Activated CD4-positive, alpha-beta T cell treated with anti-CD3 and anti-CD28 coated beads, Interleukin-2, amount 50 U/mL, for 4 hours (primary cell): ENCODE measurements at regions not wholly inside any gene's neighbourhood (a gene's known extent, or its start where the extent isn't known, plus 50 kb on each side); places are given as distances from the start of the nearest gene placed in this dataset.

Experiments
- DNase-seq, 2 experiments: peaks; one replicate each; pipeline ENCODE4 v3.0.0-alpha.2; 2020

GRCh38 chr17:68812876-68813584, 142.2 kb downstream of the ABCA8 start:
- DNase-seq: no peak

- no peak for DNase-seq
Observed at GRCh38 chr17:68809148-68809547, 146.0 kb downstream of the ABCA8 start.

DNA sequence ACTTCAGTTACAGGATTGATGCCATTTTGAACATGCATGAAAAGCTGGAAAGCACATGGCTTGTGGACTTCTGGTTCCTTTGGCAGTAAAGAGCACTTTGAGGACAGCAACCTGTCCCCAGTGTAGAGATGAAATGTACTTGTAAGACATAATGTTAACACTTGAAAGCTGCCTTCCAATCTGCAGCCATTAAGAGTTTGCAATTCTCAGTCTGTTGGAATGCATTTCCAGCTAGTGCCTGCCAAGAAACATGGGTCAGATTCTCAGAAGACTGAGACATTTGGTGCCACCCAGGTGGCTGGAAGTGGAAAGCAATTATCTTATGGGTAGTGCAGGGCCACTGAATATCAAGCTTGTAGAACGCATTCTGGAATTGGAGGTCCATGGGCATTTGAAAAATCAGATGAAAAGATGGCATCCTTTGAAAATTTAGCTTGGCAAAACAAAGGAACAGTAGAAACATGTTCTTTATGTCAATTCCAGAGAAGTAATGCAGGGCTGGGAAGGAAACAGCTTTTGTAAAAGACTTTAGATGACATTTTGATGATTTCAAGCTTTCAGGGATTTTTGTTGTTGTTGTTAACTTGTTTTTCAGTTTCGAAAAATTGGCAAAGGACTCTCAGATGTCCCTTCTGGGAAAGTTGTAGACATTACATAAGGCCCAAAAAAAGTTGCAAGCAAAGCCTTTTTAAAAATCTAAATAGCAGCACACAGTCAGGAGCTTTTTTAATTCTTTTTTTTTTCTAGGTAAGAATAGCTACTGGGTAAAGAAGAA, 147.0 kb downstream of the ABCA8 start:
- DNase-seq: no peak

GRCh38 chr17:68805609-68806008, 149.6 kb downstream of the ABCA8 start:
- no peak for DNase-seq

DNA sequence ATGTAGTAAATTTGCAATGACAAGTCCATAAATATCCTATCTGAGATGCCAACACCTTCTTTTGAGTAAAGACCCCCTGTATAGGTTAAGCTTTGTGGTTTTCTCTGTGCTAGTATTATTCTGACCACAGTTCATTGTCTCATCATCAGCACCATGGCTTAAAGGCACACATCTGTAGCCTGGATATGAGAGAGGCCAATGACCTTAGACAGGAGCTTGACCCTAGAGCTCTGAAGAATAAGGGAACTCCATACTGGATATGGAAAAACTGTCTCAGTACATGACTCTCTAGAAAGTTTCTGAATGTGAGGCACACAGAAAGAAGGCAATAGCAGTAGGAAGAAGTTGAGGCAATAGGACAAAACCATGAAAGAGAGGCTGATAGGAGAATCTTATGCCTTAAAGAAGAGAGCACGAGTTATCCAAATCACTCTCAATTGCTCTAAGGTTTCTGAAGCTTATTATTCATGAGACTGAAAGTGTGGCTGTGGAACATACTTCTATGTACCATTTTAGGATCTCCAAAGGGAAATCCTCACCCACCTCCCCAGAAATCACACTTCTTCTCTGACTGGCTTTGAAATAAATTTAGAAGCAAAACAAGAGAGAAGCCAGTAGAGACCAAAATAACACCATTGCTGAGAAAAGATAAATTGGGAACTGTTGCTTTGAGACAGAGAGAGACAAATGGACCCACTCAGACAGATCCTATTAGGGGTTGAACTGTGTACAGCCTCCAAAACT, 150.2 kb downstream of the ABCA8 start:
- no peak for DNase-seq

DNA sequence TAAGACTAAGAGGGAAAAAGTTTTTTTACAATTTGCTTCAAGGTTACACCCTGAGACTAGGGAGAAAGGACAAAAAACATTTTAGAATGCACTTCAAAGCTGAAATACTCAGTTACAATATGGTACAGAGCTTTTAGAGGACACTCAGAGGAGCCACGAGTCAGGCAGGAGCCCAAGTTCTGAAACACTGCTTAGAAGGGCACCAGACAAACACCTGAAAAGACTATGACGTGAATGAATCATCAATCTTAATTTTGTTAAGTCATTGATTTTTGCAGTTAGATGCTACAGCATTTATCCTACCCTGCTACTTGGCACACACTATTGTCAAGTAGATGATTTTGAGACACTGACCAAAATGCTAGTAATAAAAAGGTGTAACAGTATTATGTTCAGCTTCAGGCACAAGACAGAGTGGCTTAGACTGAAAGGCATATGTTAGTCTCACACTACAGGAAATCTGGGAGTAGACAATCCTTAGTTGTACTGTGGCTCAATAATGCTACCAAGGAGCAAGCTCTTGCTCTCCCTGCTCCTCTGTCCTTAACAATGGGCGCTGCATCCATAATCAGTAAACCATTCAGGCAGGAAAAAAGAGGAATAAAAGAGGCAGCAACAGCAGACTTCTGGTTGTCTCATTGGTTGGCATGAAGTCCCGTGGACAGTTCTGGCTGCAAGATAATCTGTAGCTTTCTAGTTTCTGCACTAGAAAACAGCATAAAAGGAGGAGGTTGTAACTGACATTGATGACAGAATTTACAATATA, 151.8 kb downstream of the ABCA8 start:
- no peak for DNase-seq

DNA sequence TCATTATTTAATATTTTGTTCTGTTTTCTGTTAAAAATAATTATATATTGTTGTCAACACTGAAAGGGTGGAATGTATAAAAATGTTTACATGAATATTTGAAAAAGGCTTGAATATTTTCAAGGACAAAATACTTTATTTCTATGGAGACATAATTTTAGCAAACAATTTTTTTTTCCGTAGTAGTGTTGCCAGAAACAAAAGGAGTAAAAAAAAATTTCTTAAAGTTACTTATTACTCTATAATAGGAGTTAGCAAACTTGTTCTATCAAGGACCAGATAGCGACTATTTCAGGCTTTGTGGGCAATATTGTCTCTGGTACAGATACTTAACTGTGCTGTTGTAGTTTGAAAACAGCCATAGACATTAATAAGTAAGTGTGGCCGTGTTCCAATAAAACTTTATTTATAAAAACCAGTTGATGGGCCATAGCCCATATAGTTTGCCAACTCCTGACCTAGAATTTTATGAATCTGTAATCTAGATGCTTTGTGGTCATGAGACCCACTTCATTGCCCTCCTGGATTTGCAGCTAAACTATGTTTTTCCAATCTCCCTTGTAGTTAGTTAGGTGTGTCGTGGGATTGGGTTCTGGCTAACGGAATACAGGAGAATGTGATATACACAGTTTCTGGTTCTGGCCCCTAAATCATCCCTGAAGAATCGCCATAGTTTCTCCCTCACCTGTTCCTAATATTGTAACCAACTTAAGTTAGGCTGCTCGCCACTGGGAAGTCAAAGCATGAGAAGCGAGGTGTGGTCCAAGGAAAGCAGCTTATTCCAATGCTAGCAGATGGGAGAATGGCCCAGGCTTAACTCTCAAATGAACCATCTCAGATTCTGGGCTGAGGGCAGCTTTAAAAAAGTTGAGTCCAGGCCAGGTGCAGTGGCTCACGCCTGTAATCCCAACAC, 153.6 kb downstream of the ABCA8 start:
- no peak for DNase-seq

GRCh38 chr17:68800751-68801150, 154.4 kb downstream of the ABCA8 start:
- DNase-seq: no peak

DNA sequence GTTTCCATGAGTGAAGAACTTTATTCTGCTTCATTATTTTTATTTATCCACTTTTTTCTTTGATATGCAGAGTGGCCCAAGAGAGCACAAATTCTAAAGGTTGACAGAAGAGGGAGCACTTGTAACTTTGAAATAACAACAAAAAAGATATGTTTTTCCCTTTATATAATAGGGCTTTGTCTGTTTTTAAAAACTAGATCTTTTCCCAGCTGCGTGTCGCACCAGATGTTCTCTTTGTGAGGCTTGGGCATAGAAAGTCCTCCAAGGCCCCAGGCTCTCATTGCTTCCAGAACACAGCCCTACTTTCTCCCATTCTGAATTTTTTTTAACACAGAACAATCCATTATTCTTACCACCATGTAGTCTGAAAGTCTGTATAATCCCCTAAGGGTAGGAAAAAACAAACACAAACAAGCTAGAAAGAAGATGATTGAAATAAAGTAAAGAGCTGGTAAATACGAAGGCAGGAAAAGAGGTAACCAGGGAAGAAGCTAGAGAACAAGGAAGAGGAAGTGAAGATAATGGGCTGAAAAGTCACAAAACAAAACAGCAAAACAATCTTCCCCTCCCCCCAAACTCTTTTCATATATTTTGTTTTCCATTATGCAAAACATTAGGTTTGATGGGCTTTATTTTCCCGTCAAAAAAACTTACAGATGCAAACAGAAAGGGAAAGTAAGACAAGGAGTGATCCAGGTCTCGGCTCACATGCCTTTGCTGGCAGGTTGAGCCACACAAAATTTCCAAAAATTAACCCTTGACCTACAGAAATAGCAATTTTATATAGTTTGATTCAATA, 160.4 kb downstream of the ABCA8 start:
- no peak for DNase-seq

GRCh38 chr17:68792873-68793272, 162.3 kb downstream of the ABCA8 start:
- no peak for DNase-seq

- DNase-seq: no peak
Observed at GRCh38 chr17:68792042-68792685, 163.0 kb downstream of the ABCA8 start.

- DNase-seq: no peak
Observed at GRCh38 chr17:68790931-68791330, 164.3 kb downstream of the ABCA8 start.

DNA sequence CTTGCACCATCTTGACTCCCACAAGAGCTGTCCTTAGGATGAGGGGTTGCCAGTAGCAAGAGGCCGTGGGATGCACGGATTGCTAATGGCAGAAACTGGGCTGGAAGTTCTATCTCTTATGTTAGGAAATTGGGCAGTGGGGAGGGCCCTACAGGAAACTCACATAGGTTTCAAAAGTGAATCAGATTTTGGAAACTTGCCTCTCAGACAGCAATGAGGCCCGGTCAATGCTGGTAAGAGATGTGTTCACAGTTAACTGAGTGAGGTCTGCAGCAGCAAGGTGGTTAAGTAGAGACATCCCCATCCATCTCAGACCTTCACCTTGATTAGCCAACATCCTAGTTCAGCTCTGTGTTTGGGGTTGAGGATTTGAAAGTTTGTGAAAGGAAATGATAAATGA, 164.7 kb downstream of the ABCA8 start:
- DNase-seq: no peak

GRCh38 chr17:68789203-68789962, 165.8 kb downstream of the ABCA8 start:
- no peak for DNase-seq

GRCh38 chr17:68785565-68786486, 169.4 kb downstream of the ABCA8 start:
- no peak for DNase-seq

- DNase-seq: no peak
Observed at GRCh38 chr17:68784431-68784830, 170.8 kb downstream of the ABCA8 start.

DNA sequence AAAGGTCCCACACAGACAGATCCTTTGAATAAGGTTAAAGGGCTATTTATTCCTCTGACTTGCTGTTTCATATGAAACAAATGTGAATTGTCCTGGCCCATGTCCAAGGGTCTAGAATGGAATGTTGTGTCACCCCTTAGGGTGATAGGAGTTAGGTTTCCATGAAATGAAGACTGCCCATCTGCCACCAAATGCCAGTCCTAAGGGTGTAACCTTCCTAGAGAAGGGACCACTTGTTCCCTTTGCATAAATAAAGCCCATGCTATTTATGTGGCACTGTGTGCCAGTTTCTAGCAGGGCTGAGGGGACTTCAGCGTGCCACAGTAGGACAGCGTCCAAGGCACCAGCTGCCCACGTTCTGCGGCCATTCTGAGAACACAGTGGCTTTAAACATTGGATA, 171.3 kb downstream of the ABCA8 start:
- no peak for DNase-seq

GRCh38 chr17:68782789-68783188, 172.4 kb downstream of the ABCA8 start:
- DNase-seq: no peak

DNA sequence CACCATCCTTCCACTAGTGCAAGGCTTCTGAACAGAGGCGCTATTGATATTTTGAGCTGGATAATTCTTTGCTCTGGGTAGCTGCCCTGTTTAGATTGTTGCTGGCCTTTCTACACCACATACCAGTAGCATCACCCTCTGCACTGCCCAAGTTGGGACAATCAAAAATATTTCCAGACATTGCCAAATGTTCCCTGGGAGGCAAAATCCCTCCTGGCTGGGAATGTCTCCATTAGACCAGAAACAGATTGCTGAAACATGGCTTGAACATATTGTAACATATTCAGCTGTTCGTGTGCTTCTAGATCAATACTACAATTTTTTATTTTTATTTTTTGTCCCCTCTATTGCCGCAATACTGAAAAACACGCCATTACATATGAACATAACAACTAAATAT, 174.6 kb downstream of the ABCA8 start:
- no peak for DNase-seq
